Keratinocyte (primary cell): ENCODE measurements at regions not wholly inside any gene's neighbourhood (a gene's known extent, or its start where the extent isn't known, plus 50 kb on each side); places are given as distances from the start of the nearest gene placed in this dataset.

Experiments used
- DNase-seq: peaks from one replicate; pipeline ENCODE4 v3.0.0-alpha.2; 2011; ENCODE audit warnings: low read depth, missing footprints, low spot score
- FAIRE-seq: peaks from 2 replicates; lab custom pipeline; 2011; peaks lifted over from hg19 to GRCh38; lab: Jason Lieb, UNC
- H2AFZ ChIP-seq: 2 replicates; pipeline ENCODE4 v1.6.0; 2012; ENCODE audit warnings: low read length, control low read depth, inconsistent platforms; ENCODE audit not compliant: control insufficient read depth
- H3K27ac ChIP-seq: 2 replicates; pipeline ENCODE4 v1.5.1; 2011; ENCODE audit warnings: low read length; ENCODE audit not compliant: control insufficient read depth, insufficient read depth
- H3K27me3 ChIP-seq: 3 replicates; pipeline ENCODE4 v1.6.0; 2011; ENCODE audit warnings: low read length; ENCODE audit not compliant: control insufficient read depth, insufficient read depth; ENCODE audit errors: extremely low read depth
- H3K36me3 ChIP-seq, 2 experiments: 2 replicates in 1 of 2; 3 replicates in 1 of 2; pipeline ENCODE4 v1.5.1; 2011; ENCODE audit warnings: low read length in 2 of 2, mild to moderate bottlenecking in 1 of 2; ENCODE audit not compliant: control insufficient read depth in 2 of 2, insufficient read depth in 2 of 2; ENCODE audit errors: extremely low read depth in 1 of 2
- H3K4me1 ChIP-seq: 3 replicates; pipeline ENCODE4 v1.5.1; 2011; ENCODE audit warnings: low read length; ENCODE audit not compliant: control insufficient read depth, insufficient read depth; ENCODE audit errors: extremely low read depth
- H3K4me2 ChIP-seq: 3 replicates; pipeline ENCODE4 v1.6.0; 2011; ENCODE audit warnings: low read depth, low read length; ENCODE audit not compliant: control insufficient read depth, insufficient read depth; ENCODE audit errors: extremely low read depth
- H3K4me3 ChIP-seq, 3 experiments: fragments of 200-600 bp in 1 of 3; sonication (generic) in 1 of 3; 2 replicates in 2 of 3; 3 replicates in 1 of 3; pipeline ENCODE4 v1.5.1; 2011 to 2016; ENCODE audit warnings: low read length in 3 of 3, mild to moderate bottlenecking in 3 of 3, control low read depth in 2 of 3, inconsistent platforms in 1 of 3, low read depth in 1 of 3, mixed read lengths in 1 of 3, mixed run types in 1 of 3, moderate library complexity in 1 of 3; ENCODE audit not compliant: control insufficient read depth in 2 of 3, insufficient read depth in 2 of 3; ENCODE audit errors: extremely low read depth in 1 of 3
- H3K79me2 ChIP-seq: 2 replicates; pipeline ENCODE4 v1.6.0; 2012; ENCODE audit warnings: low read length; ENCODE audit not compliant: control insufficient read depth, insufficient read depth
- H3K9ac ChIP-seq: 3 replicates; pipeline ENCODE4 v1.6.0; 2011; ENCODE audit warnings: low read length; ENCODE audit not compliant: control insufficient read depth, insufficient read depth; ENCODE audit errors: extremely low read depth
- H3K9me1 ChIP-seq: 3 replicates; pipeline ENCODE4 v1.6.0; 2011; ENCODE audit warnings: low read length; ENCODE audit not compliant: control insufficient read depth, insufficient read depth; ENCODE audit errors: extremely low read depth
- H3K9me3 ChIP-seq: 2 replicates; pipeline ENCODE4 v1.5.1; 2012; ENCODE audit warnings: low read depth, low read length; ENCODE audit not compliant: control insufficient read depth
- H4K20me1 ChIP-seq: 3 replicates; pipeline ENCODE4 v1.6.0; 2011; ENCODE audit warnings: low read length; ENCODE audit not compliant: control insufficient read depth, insufficient read depth; ENCODE audit errors: extremely low read depth
- EZH2 ChIP-seq: IDR thresholded peaks from one replicate; pipeline ENCODE4 v1.6.1; 2012; ENCODE audit warnings: inconsistent platforms, mild to moderate bottlenecking, low read length, moderate library complexity
- dilution Hi-C: fragments of 300-500 bp; cut with MboI; formaldehyde crosslinking; loops from one replicate; pipeline ENCODE4 v1.7.0; 2020; ENCODE audit warnings: low sequenced_read_pairs; ENCODE audit not compliant: extremely low pct_ligation_motif_present
- TF ChIP-seq, protein P1 (sequence below), 3 experiments: IDR thresholded peaks in 1 of 3; conservative IDR thresholded peaks in 1 of 3; optimal IDR thresholded peaks in 1 of 3; 2 replicates in 2 of 3; 3 replicates in 1 of 3; pipeline versions ENCODE3 to v1.5.1; 2011; ENCODE audit warnings: low read length in 3 of 3, mild to moderate bottlenecking in 3 of 3, moderate library complexity in 2 of 3, control low read depth in 1 of 3, inconsistent platforms in 1 of 3; ENCODE audit not compliant: insufficient read depth in 2 of 3; ENCODE audit errors: extremely low read depth in 1 of 3

DNA sequence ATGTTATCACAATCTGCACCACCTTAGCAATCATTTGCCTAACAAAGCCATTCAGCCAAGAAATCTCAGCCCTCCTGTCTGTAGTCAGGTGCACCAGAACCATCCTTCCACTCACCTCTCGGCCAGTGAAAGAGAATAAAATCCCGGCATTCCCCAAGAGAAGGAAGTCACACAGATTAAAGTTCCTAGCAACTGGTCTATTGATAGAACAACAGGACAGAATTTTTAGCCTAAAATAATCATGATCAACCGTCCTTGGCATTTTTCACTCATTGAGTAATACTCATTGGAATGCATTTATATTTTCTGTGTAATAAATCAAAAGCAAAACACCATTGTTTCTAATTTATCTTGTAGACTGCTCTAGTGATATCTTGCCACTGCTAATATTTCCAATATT lies 85.7 kb upstream of the CDH4 start:
- Histone ChIP-seq H3K4me1 (peaks cover 7% of the 10 kb centered on the region), H3K9ac (no peak overlapping the region), H3K9me3 (no peaks in the 10 kb centered on the region), H3K9me1 (no peaks in the 10 kb centered on the region), H3K27me3 (peaks cover 71% of the 10 kb centered on the region), H2AFZ (no peak overlapping the region), H3K27ac (no peak overlapping the region), H4K20me1 (no peaks in the 10 kb centered on the region), H3K79me2 (no peaks in the 10 kb centered on the region), H3K36me3 (no peaks in the 10 kb centered on the region), H3K4me2 (no peak overlapping the region), H3K4me3 (no peak overlapping the region)
- FAIRE-seq (no peak), DNase-seq (no peak)
- TF ChIP-seq EZH2, result no peak
- TF ChIP-seq, protein P1, sequence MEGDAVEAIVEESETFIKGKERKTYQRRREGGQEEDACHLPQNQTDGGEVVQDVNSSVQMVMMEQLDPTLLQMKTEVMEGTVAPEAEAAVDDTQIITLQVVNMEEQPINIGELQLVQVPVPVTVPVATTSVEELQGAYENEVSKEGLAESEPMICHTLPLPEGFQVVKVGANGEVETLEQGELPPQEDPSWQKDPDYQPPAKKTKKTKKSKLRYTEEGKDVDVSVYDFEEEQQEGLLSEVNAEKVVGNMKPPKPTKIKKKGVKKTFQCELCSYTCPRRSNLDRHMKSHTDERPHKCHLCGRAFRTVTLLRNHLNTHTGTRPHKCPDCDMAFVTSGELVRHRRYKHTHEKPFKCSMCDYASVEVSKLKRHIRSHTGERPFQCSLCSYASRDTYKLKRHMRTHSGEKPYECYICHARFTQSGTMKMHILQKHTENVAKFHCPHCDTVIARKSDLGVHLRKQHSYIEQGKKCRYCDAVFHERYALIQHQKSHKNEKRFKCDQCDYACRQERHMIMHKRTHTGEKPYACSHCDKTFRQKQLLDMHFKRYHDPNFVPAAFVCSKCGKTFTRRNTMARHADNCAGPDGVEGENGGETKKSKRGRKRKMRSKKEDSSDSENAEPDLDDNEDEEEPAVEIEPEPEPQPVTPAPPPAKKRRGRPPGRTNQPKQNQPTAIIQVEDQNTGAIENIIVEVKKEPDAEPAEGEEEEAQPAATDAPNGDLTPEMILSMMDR (optimal IDR thresholded peaks at IDR 0.05 in 1 of 3, IDR thresholded peaks at IDR 0.05 in 1 of 3, conservative IDR thresholded peaks at IDR 0.05 in 1 of 3; ENCODE audit: extremely low read depth in 1 of 3, insufficient read depth in 2 of 3, low read length in 3 of 3), result no peak
- dilution Hi-C loops, result no loop called here

DNA sequence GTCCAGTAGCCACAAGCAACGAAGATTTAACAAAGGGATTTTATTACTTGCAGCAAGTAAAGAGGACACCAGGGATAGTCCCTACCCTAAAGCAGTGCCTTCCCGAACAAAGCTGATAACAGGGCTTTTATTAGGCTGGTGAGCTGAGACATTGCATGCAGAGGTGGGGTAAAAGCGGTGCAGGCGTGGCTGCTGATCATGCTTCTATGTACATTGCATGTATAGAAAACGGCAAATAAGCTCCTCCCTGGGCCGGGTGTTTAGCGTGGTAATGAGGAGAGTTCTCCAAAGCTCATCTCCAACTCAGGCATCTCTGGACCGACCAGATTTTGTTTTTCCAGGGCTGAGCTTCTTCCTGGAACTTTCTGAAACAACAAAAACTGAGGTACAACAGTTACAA lies 83.5 kb upstream of the CDH4 start:
- Histone ChIP-seq H3K4me1 (peaks cover 10% of the 10 kb centered on the region), H3K4me3 (no peak overlapping the region), H3K27ac (no peak overlapping the region), H3K36me3 (no peaks in the 10 kb centered on the region), H3K27me3 (peaks cover 50% of the 10 kb centered on the region), H3K4me2 (no peak overlapping the region), H2AFZ (no peak overlapping the region), H4K20me1 (no peaks in the 10 kb centered on the region), H3K9me3 (no peaks in the 10 kb centered on the region), H3K9me1 (no peaks in the 10 kb centered on the region), H3K79me2 (no peaks in the 10 kb centered on the region), H3K9ac (no peak overlapping the region)
- FAIRE-seq (no peak), DNase-seq (no peak)
- dilution Hi-C loops, result no loop called here
- TF ChIP-seq, protein P1 (optimal IDR thresholded peaks at IDR 0.05 in 1 of 3, IDR thresholded peaks at IDR 0.05 in 1 of 3, conservative IDR thresholded peaks at IDR 0.05 in 1 of 3; ENCODE audit: extremely low read depth in 1 of 3, insufficient read depth in 2 of 3, low read length in 3 of 3), result no peak
- no peak for TF ChIP-seq EZH2
